Mesenchymal stem cell (in vitro differentiated cells and primary cell): ENCODE measurements at regions not wholly inside any gene's neighbourhood (a gene's known extent, or its start where the extent isn't known, plus 50 kb on each side); places are given as distances from the start of the nearest gene placed in this dataset.
A peak's percentile ranks its signal among the peaks of the same experiment; 100 is the strongest.
"Not testable (repeated sequence)": the region's sequence is repeated elsewhere in the genome, so short reads cannot be mapped to it uniquely, and the experiment has no call there.

Experiments used
- DNase-seq: peaks from one replicate; pipeline ENCODE4 v3.0.0-alpha.2; 2013
- H2AFZ ChIP-seq: one replicate; pipeline ENCODE4 v1.6.1; 2013; ENCODE audit warnings: low read depth, mild to moderate bottlenecking, control low read depth, inconsistent platforms, low read length, moderate library complexity
- H2AK5ac ChIP-seq: 2 replicates; pipeline ENCODE4 v1.6.1; 2013; ENCODE audit warnings: low read length, moderate library complexity, mild to moderate bottlenecking, inconsistent platforms; ENCODE audit not compliant: severe bottlenecking
- H2BK120ac ChIP-seq: one replicate; pipeline ENCODE4 v1.6.1; 2013; ENCODE audit warnings: low read depth, mild to moderate bottlenecking, inconsistent platforms, low read length, moderate library complexity
- H2BK12ac ChIP-seq, 2 experiments: one replicate each; pipeline ENCODE4 v1.6.1; 2013; ENCODE audit warnings: inconsistent platforms in 2 of 2, low read length in 2 of 2, mild to moderate bottlenecking in 2 of 2, moderate library complexity in 2 of 2, control low read depth in 1 of 2
- H2BK15ac ChIP-seq: one replicate; pipeline ENCODE4 v1.6.1; 2013; ENCODE audit warnings: mild to moderate bottlenecking, low read depth, inconsistent platforms; ENCODE audit not compliant: poor library complexity, severe bottlenecking
- H2BK5ac ChIP-seq: 2 replicates; pipeline ENCODE4 v1.6.1; 2013; ENCODE audit warnings: low read depth, mild to moderate bottlenecking, low read length, control low read depth, inconsistent platforms; ENCODE audit not compliant: poor library complexity, severe bottlenecking
- H3K14ac ChIP-seq, 2 experiments: one replicate each; pipeline ENCODE4 v1.6.1; 2013; ENCODE audit warnings: inconsistent platforms in 2 of 2, low read length in 2 of 2, control low read depth in 1 of 2, mild to moderate bottlenecking in 1 of 2, moderate library complexity in 1 of 2
- H3K18ac ChIP-seq, 2 experiments: one replicate each; pipeline ENCODE4 v1.6.1; 2013; ENCODE audit warnings: inconsistent platforms in 2 of 2, low read length in 2 of 2, control low read depth in 1 of 2, low read depth in 1 of 2, mild to moderate bottlenecking in 1 of 2
- H3K23ac ChIP-seq, 2 experiments: one replicate each; pipeline ENCODE4 v1.6.1; 2013; ENCODE audit warnings: inconsistent platforms in 2 of 2, low read length in 2 of 2, mild to moderate bottlenecking in 2 of 2, moderate library complexity in 2 of 2, control low read depth in 1 of 2
- H3K27ac ChIP-seq: 2 replicates; pipeline ENCODE4 v1.5.1; 2013; ENCODE audit warnings: mild to moderate bottlenecking, moderate library complexity, low read length, control low read depth, inconsistent platforms; ENCODE audit not compliant: poor library complexity, severe bottlenecking
- H3K27me3 ChIP-seq, 2 experiments: 2 replicates each; pipeline versions ENCODE4 v1.6.1 to v1.7.0; 2013; ENCODE audit warnings: low read length in 2 of 2, mild to moderate bottlenecking in 2 of 2, moderate library complexity in 2 of 2, control low read depth in 1 of 2, inconsistent platforms in 1 of 2; ENCODE audit not compliant: control insufficient read depth in 1 of 2, insufficient read depth in 1 of 2
- H3K36me3 ChIP-seq, 2 experiments: 2 replicates each; pipeline versions ENCODE4 v1.6.1 to v1.7.0; 2013; ENCODE audit warnings: low read length in 2 of 2, control low read depth in 1 of 2, inconsistent platforms in 1 of 2, low read depth in 1 of 2, mild to moderate bottlenecking in 1 of 2; ENCODE audit not compliant: insufficient read depth in 2 of 2, control insufficient read depth in 1 of 2
- H3K4ac ChIP-seq, 2 experiments: one replicate each; pipeline ENCODE4 v1.6.1; 2013; ENCODE audit warnings: inconsistent platforms in 2 of 2, low read length in 2 of 2, mild to moderate bottlenecking in 2 of 2, moderate library complexity in 2 of 2, control low read depth in 1 of 2, low read depth in 1 of 2
- H3K4me1 ChIP-seq: 2 replicates; pipeline ENCODE4 v1.6.1; 2013; ENCODE audit warnings: low read depth, low read length, control low read depth; ENCODE audit not compliant: control insufficient read depth, insufficient read depth
- H3K4me2 ChIP-seq: 2 replicates; pipeline ENCODE4 v1.6.1; 2013; ENCODE audit warnings: low read length, mild to moderate bottlenecking, inconsistent platforms; ENCODE audit not compliant: poor library complexity, severe bottlenecking
- H3K4me3 ChIP-seq, 2 experiments: 2 replicates each; pipeline versions ENCODE4 v1.5.1 to v1.7.0; 2013; ENCODE audit warnings: low read length in 2 of 2, mild to moderate bottlenecking in 2 of 2, control low read depth in 1 of 2, low read depth in 1 of 2; ENCODE audit not compliant: insufficient read depth in 1 of 2
- H3K79me1 ChIP-seq: replicated peaks from 2 replicates; pipeline ENCODE4 v1.6.1; 2013; ENCODE audit warnings: mild to moderate bottlenecking, control low read depth, low read length, inconsistent platforms; ENCODE audit not compliant: poor library complexity, severe bottlenecking
- H3K9ac ChIP-seq: 2 replicates; pipeline ENCODE4 v1.7.0; 2013; ENCODE audit warnings: mild to moderate bottlenecking, low read length, moderate library complexity
- H3K9me3 ChIP-seq: 2 replicates; pipeline ENCODE4 v1.7.0; 2013; ENCODE audit warnings: mild to moderate bottlenecking, low read length; ENCODE audit not compliant: control insufficient read depth
- H4K8ac ChIP-seq: one replicate; pipeline ENCODE4 v1.6.1; 2013; ENCODE audit warnings: inconsistent platforms, mild to moderate bottlenecking, low read length, moderate library complexity
- H4K91ac ChIP-seq: one replicate; pipeline ENCODE4 v1.6.1; 2013; ENCODE audit warnings: mild to moderate bottlenecking, low read length, inconsistent platforms
- WGBS: methylation state at CpG from one replicate; pipeline ENCODE4 v1.1.7; 2013; ENCODE audit warnings: mixed read lengths; 5-methylcytosine and 5-hydroxymethylcytosine counted together

DNA sequence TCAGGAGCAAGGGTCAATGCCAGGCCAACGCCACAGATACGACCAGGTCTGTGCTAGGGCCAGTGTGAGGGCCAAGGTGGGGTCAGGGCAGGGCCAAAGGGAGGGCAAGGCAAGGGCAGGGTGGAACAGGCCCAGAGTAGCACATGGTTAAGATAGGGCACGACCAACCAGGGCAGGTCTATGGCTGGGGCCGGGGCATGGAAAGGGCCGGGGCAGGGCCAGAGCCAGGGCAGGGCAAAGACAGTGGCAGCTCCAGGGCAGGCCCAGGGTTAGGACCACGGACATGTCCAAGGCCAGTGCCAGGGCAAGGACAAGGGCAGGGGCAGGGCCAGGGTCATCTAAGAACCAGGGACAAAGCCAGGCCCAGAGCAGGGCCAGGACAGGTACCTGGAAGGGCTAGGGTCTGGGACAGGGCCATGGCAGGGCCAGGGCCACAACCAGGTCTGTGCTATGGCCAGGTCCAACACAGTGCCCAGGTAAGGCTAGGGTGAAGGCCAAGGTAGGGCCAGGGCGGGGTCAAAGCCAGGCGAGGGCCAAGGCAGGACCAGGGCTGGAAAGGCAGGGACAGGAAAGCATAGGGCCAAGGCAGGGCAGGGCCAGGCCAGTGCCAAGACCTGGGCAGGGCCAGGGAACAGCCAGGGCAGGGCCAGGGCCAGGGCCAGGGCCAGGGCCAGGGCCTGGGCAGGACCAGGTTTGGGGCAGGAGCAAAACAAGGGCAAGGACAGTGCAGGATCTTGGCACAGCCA is 404.7 kb downstream of the ZNF33B start:
- H2BK120ac ChIP-seq, H2BK15ac ChIP-seq: not testable (repeated sequence)
- WGBS = 76% methylated on average over 8 of the region's 8 CpGs

DNA sequence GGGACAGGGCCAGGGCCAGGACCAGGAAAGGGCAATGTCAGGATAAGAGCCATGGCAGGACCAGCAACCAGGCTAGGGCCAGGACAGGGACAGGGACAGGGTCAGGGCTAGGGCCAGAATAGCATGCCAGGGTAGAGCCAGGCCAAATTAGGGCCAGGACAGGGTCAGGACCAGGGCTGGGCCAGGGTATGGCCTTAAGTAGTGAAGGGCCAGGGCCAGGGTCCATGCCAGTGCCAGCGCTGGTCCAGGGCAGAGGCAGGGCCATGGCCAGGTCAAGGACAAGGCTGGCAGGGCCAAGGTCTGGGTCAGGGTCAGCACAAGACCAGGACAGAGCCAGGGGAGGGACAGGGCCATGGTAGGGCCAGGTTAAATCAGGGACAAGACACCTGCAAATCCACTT is 405.4 kb downstream of the ZNF33B start:
- not testable (repeated sequence) for H3K4me1 ChIP-seq, H4K8ac ChIP-seq, H3K79me1 ChIP-seq, H3K9ac ChIP-seq, H3K27me3 ChIP-seq, H3K4ac ChIP-seq, H3K9me3 ChIP-seq, H3K4me2 ChIP-seq, H3K4me3 ChIP-seq, H4K91ac ChIP-seq, H3K27ac ChIP-seq, H3K23ac ChIP-seq, DNase-seq, H2BK120ac ChIP-seq, H3K36me3 ChIP-seq, H2BK5ac ChIP-seq, H2AK5ac ChIP-seq, H3K14ac ChIP-seq, H2BK15ac ChIP-seq, H3K18ac ChIP-seq, H2AFZ ChIP-seq, H2BK12ac ChIP-seq
- WGBS = 17% methylated on average over 1 of the region's 1 CpG

More for the DNA sequence above, 404.7 kb downstream of the ZNF33B start:
- H3K14ac ChIP-seq, H3K4me3 ChIP-seq, H3K9me3 ChIP-seq, H3K9ac ChIP-seq, H2BK5ac ChIP-seq, H4K8ac ChIP-seq, DNase-seq, H3K4me1 ChIP-seq, H3K79me1 ChIP-seq, H2AFZ ChIP-seq, H3K23ac ChIP-seq, H3K4me2 ChIP-seq, H3K4ac ChIP-seq, H2BK12ac ChIP-seq, H3K27ac ChIP-seq, H3K27me3 ChIP-seq, H2AK5ac ChIP-seq, H3K36me3 ChIP-seq, H4K91ac ChIP-seq, H3K18ac ChIP-seq: not testable (repeated sequence)

DNA sequence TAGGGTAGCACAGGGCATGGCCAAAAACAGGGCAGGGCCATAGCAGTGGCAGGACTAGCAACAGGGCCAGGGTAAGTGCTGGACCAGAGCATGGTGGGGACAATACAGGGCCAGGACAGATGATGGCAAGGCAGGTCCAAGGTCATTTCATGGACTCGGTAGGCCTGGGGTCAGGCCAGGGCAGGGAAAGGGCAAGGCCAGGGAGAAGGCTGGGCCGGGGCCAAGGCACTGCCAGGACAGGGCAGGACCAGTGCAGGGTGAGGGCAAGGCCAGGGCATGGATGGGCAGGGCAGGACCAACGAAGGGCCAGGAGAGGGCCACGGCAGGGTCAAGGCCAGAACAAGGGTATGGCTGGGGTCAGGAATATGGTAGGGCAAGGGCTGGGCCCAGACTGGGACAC is 407.6 kb downstream of the ZNF33B start:
- H4K8ac ChIP-seq, H2BK120ac ChIP-seq, H3K27me3 ChIP-seq, H3K79me1 ChIP-seq, H4K91ac ChIP-seq, H3K4me3 ChIP-seq, H2BK15ac ChIP-seq, H3K4me1 ChIP-seq, H3K9me3 ChIP-seq, H2BK5ac ChIP-seq, H3K23ac ChIP-seq, H3K4ac ChIP-seq, H3K9ac ChIP-seq, H2BK12ac ChIP-seq, H3K18ac ChIP-seq, H3K14ac ChIP-seq, H3K27ac ChIP-seq, H3K36me3 ChIP-seq, H2AK5ac ChIP-seq, H3K4me2 ChIP-seq, H2AFZ ChIP-seq, DNase-seq: not testable (repeated sequence)
- 63% methylated on average over 4 of the region's 4 CpGs for WGBS

DNA sequence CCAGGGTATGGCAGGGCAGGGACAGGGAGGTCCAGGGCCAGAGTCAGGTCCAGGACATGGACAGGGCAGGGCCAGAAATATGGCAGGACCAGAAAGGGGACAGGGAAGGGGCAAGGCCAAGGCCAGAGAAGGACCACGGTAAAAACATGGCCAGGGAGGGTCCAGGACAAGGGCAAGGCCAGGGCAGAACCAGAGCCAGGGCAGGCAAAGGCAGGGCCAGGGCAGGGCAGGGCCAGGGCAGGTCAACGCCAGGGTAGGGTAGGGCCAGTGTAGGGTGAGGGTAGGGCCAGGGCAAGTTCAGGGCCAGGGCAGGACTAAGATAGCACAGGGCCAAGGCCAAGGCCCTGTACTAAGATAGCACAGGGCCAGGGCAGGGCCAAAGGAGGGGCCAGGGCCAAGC is 408.3 kb downstream of the ZNF33B start:
- peak overlapping the region in 1 of 2 experiments; percentile 20 for H3K4me3 ChIP-seq
- not testable (repeated sequence) for H3K27ac ChIP-seq, DNase-seq

More for the DNA sequence above, 408.3 kb downstream of the ZNF33B start:
- not testable (repeated sequence) for H3K79me1 ChIP-seq, H3K23ac ChIP-seq, H3K18ac ChIP-seq, H2BK5ac ChIP-seq, H2BK120ac ChIP-seq, H3K4ac ChIP-seq, H3K4me1 ChIP-seq, H4K8ac ChIP-seq, H3K14ac ChIP-seq, H3K9ac ChIP-seq, H2BK12ac ChIP-seq, H2BK15ac ChIP-seq, H2AK5ac ChIP-seq, H3K9me3 ChIP-seq, H3K4me2 ChIP-seq, H3K36me3 ChIP-seq, H3K27me3 ChIP-seq, H2AFZ ChIP-seq
- WGBS = 29% methylated on average over 2 of the region's 2 CpGs
- peak overlapping the region; percentile 39 for H4K91ac ChIP-seq
